GM06990 (cell line): ENCODE measurements at regions not wholly inside any gene's neighbourhood (a gene's known extent, or its start where the extent isn't known, plus 50 kb on each side); places are given as distances from the start of the nearest gene placed in this dataset.

Experiments used
- DNase-seq: peaks from one replicate; pipeline ENCODE4 v3.0.0-alpha.2; 2011; ENCODE audit not compliant: insufficient read length; ENCODE audit errors: extremely low read depth
- H3K27me3 ChIP-seq: replicated peaks from 2 replicates; pipeline ENCODE4 v1.6.0; 2011; ENCODE audit warnings: low read length; ENCODE audit not compliant: control insufficient read depth, insufficient read depth
- H3K36me3 ChIP-seq: 2 replicates; pipeline ENCODE4 v1.5.1; 2011; ENCODE audit warnings: low read length; ENCODE audit not compliant: control insufficient read depth, insufficient read depth
- H3K4me3 ChIP-seq: replicated peaks from 2 replicates; pipeline ENCODE4 v1.5.1; 2011; ENCODE audit warnings: low read depth, mild to moderate bottlenecking, control low read depth, low read length
- TF ChIP-seq, protein P1 (sequence below): IDR thresholded peaks from 2 replicates; pipeline ENCODE4 v1.5.1; 2011; ENCODE audit warnings: low read length, control low read depth, mild to moderate bottlenecking, inconsistent platforms; ENCODE audit not compliant: insufficient read depth, poor library complexity, severe bottlenecking

DNA sequence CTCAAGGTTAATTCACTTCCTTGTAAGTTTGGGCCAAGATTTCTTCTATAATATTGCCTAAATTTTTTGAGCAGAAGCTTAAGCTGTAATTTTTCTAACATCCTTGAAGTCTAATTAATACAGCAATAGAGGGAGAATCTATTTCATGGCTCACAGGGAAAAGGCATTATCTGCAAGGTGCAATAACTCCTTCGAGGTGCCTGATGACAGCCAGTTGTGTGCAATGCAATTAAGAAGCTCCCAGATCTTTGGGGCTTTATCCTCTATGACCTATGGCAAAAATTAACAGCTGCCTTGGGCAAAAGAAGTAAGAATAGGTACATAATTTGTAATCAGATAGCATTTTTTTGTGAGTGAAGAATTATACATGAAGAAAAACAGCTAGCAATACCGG lies 554.6 kb upstream of the SALL3 start:
- H3K36me3 ChIP-seq, result no peaks in the 10 kb centered on the region
- DNase-seq, result no peak
- TF ChIP-seq, protein P1, sequence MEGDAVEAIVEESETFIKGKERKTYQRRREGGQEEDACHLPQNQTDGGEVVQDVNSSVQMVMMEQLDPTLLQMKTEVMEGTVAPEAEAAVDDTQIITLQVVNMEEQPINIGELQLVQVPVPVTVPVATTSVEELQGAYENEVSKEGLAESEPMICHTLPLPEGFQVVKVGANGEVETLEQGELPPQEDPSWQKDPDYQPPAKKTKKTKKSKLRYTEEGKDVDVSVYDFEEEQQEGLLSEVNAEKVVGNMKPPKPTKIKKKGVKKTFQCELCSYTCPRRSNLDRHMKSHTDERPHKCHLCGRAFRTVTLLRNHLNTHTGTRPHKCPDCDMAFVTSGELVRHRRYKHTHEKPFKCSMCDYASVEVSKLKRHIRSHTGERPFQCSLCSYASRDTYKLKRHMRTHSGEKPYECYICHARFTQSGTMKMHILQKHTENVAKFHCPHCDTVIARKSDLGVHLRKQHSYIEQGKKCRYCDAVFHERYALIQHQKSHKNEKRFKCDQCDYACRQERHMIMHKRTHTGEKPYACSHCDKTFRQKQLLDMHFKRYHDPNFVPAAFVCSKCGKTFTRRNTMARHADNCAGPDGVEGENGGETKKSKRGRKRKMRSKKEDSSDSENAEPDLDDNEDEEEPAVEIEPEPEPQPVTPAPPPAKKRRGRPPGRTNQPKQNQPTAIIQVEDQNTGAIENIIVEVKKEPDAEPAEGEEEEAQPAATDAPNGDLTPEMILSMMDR, result no peak
- H3K27me3 ChIP-seq, result no peaks in the 10 kb centered on the region
- H3K4me3 ChIP-seq, result no peak overlapping the region

DNA sequence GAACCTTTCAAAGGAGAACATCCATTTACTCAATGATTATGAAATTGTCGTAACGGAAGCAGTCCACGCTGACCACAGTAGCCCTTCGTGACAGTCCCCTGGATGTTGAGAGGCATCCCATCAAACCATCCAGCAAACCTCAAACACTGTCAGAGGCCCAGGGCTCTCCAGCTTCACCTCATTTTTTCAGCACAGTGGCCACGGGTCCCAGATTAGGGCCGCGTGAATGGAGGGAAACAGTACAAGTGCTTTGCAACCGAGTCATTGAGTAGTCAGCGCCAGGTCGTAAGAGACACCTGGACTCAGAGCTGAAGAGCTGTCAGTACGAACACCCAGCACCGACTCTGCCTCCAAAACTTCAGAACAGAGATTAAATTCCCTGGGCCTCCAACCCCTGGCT lies 552.5 kb upstream of the SALL3 start:
- no peak for DNase-seq
- Histone ChIP-seq H3K36me3 (no peaks in the 10 kb centered on the region), H3K4me3 (no peak overlapping the region), H3K27me3 (no peaks in the 10 kb centered on the region)
- TF ChIP-seq, protein P1, result no peak

DNA sequence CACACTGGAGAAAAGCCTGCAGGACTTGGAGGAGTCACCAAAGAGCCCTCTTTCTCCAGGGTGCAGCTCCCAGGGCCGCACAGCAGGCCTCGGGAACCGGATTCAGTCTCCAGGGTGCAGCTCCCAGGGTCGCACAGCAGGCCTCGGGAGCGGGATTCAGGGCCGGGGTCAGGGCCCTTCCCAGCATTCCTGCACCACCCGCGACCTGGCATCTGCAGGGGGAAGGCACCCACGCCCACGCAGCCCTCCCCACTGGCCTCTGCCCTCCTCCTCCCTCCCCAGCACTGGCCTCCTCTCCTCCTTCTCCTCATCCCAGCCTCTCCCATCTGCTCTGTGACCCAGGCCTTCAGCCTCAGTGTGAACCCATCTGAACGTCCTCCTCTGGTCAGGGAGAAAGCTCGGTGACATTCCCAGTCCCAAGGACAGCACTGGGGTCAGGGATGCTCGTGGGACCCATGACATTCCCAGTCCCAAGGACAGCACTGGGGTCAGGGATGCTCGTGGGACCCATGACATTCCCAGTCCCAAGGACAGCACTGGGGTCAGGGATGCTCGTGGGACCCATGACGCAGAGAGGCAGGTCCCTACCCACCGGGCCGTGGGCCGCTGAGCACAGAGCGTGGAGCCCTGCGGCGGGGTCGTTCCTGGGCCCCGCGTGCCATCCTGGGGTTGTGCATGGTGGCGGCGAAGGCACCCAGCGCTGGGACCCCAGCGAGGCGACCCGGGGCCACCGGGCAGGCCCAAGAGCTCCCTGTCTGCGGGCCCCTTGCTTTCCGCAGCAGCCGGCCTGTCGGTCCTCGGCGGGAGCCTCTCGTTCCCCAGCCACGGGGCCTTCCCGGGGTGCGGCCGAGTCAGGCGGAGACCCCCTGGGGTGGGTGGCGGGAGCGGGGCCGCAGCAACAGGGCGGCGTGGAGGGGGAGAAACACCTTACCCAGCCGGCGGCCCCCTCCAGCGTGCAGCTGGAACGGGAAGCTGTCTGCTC lies 550.2 kb upstream of the SALL3 start:
- TF ChIP-seq, protein P1, result no peak
- Histone ChIP-seq H3K27me3 (no peaks in the 10 kb centered on the region), H3K36me3 (no peaks in the 10 kb centered on the region), H3K4me3 (no peak overlapping the region)
- DNase-seq, result no peak

DNA sequence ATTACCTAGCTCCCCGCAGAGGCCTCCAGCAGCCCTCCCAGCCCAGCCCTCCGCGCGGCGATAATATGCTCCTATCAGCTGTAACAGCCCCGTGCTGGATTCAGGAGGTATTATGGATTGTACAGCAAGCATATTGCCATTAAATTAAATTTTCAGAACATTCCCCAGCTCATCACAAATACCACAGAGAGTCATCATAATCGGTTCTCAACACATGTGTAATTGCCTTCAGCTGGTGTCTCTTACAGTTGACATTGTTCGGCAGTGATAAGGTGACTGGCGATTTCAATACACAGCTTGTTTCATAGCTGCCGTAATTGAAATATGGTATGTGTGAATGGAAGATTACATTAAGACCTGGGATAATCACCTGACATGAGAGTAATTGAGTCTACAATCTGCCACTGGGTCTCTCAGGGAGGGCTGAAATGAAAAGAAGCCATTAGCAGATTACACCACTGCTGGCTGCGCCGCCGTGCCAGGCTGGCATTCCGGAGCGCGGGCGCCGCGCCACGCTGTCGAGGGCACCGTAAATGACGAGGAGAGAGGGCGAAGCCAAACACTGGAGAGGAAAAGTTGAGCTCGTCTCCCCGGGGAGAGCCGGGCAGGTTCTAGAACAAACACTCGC lies 549.4 kb upstream of the SALL3 start:
- Histone ChIP-seq H3K36me3 (no peaks in the 10 kb centered on the region), H3K27me3 (no peaks in the 10 kb centered on the region), H3K4me3 (no peak overlapping the region)
- DNase-seq, result no peak
- TF ChIP-seq, protein P1, result no peak

DNA sequence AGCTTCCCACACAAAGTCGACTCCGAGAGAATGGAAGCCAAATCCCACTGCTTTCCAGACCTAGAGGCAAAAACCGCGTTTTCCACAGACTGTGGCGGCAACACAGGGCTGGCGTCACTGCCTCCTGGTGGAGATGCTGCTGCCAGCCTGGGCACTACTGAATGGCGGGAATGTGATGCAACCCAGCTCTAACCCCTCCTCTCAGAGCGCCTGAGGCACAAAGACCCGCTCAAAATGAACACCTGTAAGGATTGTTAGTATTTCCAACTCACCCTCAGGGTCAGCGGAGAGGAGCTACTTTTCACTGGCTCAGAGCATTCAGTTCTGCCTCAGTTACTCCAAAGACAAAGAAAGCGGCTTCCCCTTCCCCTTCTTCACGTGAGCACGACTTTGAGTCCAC lies 548.0 kb upstream of the SALL3 start:
- TF ChIP-seq, protein P1, result no peak
- no peaks in the 10 kb centered on the region for H3K36me3 ChIP-seq
- no peak overlapping the region for H3K4me3 ChIP-seq
- DNase-seq, result no peak
- no peaks in the 10 kb centered on the region for H3K27me3 ChIP-seq
